ENCODE measurements at regions not wholly inside any gene's neighbourhood (a gene's known extent, or its start where the extent isn't known, plus 50 kb on each side); places are given as distances from the start of the nearest gene placed in this dataset.

DNA sequence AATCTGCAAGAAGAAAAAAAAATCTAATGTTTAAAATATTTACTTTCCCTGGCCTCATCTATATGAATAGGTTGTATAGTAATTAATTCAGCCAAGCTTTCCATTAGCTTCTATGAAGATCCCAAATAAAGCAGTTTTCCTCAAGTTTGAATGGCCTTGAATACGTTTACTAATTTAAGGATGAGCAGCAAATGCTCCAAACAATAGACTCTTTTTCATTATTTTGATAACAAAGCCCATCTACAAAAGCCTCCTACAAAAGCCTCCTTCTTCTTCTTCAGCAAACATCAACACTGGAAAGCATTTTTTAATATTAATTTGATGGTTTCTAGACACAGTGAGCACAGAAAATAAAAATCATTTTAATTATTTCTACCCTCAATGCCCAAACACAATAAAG is 1130.3 kb upstream of the CNTN5 start:
- TF ChIP-seq EZH2 (IDR thresholded peaks at IDR 0.05; ENCODE audit: low read depth): no peak
- TF ChIP-seq, protein P1, sequence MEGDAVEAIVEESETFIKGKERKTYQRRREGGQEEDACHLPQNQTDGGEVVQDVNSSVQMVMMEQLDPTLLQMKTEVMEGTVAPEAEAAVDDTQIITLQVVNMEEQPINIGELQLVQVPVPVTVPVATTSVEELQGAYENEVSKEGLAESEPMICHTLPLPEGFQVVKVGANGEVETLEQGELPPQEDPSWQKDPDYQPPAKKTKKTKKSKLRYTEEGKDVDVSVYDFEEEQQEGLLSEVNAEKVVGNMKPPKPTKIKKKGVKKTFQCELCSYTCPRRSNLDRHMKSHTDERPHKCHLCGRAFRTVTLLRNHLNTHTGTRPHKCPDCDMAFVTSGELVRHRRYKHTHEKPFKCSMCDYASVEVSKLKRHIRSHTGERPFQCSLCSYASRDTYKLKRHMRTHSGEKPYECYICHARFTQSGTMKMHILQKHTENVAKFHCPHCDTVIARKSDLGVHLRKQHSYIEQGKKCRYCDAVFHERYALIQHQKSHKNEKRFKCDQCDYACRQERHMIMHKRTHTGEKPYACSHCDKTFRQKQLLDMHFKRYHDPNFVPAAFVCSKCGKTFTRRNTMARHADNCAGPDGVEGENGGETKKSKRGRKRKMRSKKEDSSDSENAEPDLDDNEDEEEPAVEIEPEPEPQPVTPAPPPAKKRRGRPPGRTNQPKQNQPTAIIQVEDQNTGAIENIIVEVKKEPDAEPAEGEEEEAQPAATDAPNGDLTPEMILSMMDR (conservative IDR thresholded peaks at IDR 0.05): no peak

All from PC-9 (cell line).